Thyroid gland (tissue), 4 donors: ENCODE measurements at regions not wholly inside any gene's neighbourhood (a gene's known extent, or its start where the extent isn't known, plus 50 kb on each side); places are given as distances from the start of the nearest gene placed in this dataset.

ENCODE experiments used
- CTCF ChIP-seq, 6 experiments: fragments of 200-600 bp in 3 of 6; fragments of 450-650 bp in 3 of 6; sonication (generic) in 3 of 6; IDR thresholded peaks; one replicate each; pipeline ENCODE4 v1.5.1; 2016 to 2019; ENCODE audit warnings: antibody characterized with exemption in 6 of 6, mild to moderate bottlenecking in 2 of 6, inconsistent platforms in 1 of 6, moderate library complexity in 1 of 6
- POLR2A ChIP-seq, 2 donors: fragments of 450-650 bp; IDR thresholded peaks; one replicate each; pipeline ENCODE4 v1.6.1; 2017; ENCODE audit warnings: antibody characterized with exemption in 2 of 2, mild to moderate bottlenecking in 2 of 2, moderate library complexity in 1 of 2

- TF ChIP-seq CTCF (IDR thresholded peaks at IDR 0.05): no peak
- TF ChIP-seq POLR2A (IDR thresholded peaks at IDR 0.05): no peak
These were observed 181.0 kb downstream of the TFCP2L1 start for GRCh38 chr2:121103960-121104359.
